Kidney glomerular epithelial cell (primary cell): ENCODE measurements at regions not wholly inside any gene's neighbourhood (a gene's known extent, or its start where the extent isn't known, plus 50 kb on each side); places are given as distances from the start of the nearest gene placed in this dataset.

Experiments used
- DNase-seq: peaks from one replicate; lab custom pipeline; 2025; lab: John Stamatoyannopoulos, UW

GRCh38 chr2:71936076-71937030 lies 211.3 kb downstream of the CYP26B1 start:
- no peak for DNase-seq

- no peak for DNase-seq
Observed at GRCh38 chr2:71935262-71935848, 212.3 kb downstream of the CYP26B1 start.

- no peak for DNase-seq
Observed at GRCh38 chr2:71934595-71935261, 212.9 kb downstream of the CYP26B1 start.

- no peak for DNase-seq
Observed at GRCh38 chr2:71934320-71934593, 213.4 kb downstream of the CYP26B1 start.

- no peak for DNase-seq
Observed at GRCh38 chr2:71933467-71934319, 214.0 kb downstream of the CYP26B1 start.

- DNase-seq: no peak
Observed at GRCh38 chr2:71932780-71933466, 214.7 kb downstream of the CYP26B1 start.

- no peak for DNase-seq
Observed at GRCh38 chr2:71932037-71932779, 215.5 kb downstream of the CYP26B1 start.

GRCh38 chr2:71930049-71930681 lies 217.5 kb downstream of the CYP26B1 start:
- no peak for DNase-seq

- DNase-seq: no peak
Observed at GRCh38 chr2:71929482-71929772, 218.2 kb downstream of the CYP26B1 start.

- DNase-seq: no peak
Observed at GRCh38 chr2:71928734-71929481, 218.8 kb downstream of the CYP26B1 start.

- no peak for DNase-seq
Observed at GRCh38 chr2:71927757-71928715, 219.6 kb downstream of the CYP26B1 start.

- DNase-seq: no peak
Observed at GRCh38 chr2:71926876-71927756, 220.5 kb downstream of the CYP26B1 start.

- no peak for DNase-seq
Observed at GRCh38 chr2:71926089-71926447, 221.6 kb downstream of the CYP26B1 start.

- no peak for DNase-seq
Observed at GRCh38 chr2:71925268-71926088, 222.2 kb downstream of the CYP26B1 start.

GRCh38 chr2:71923887-71924533 lies 223.7 kb downstream of the CYP26B1 start:
- DNase-seq: peak; percentile 62

- no peak for DNase-seq
Observed at GRCh38 chr2:71923143-71923525, 224.5 kb downstream of the CYP26B1 start.
